ENCODE measurements at regions not wholly inside any gene's neighbourhood (a gene's known extent, or its start where the extent isn't known, plus 50 kb on each side); places are given as distances from the start of the nearest gene placed in this dataset.

- H3K4me1 ChIP-seq (ENCODE audit: control insufficient read depth in 1 of 2, insufficient read depth in 2 of 2, low read length in 2 of 2) = no peaks in the 10 kb centered on the region
- Mint-ChIP-seq H3K36me3 (no peaks in the 10 kb centered on the region), H3K4me1 (no peaks in the 10 kb centered on the region), H3K9me3 (peaks cover 0 to 5% (median 0%) of the 10 kb centered on the region in 7 donors), H3K4me3 (no peak overlapping the region), H3K27ac (no peak overlapping the region), H3K27me3 (ENCODE audit: low read depth in 3 of 3) (peaks cover 0 to 2% (median 0%) of the 10 kb centered on the region in 3 donors)
- H3K27ac ChIP-seq (ENCODE audit: low read depth in 1 of 2, low read length in 2 of 2) = no peak overlapping the region
- no peak for DNase-seq
- H3K9me3 ChIP-seq (replicated peaks in 1 of 2; ENCODE audit: control insufficient read depth in 1 of 2, insufficient read depth in 1 of 2, low read length in 2 of 2) = no peaks in the 10 kb centered on the region
- no peaks in the 10 kb centered on the region for H3K27me3 ChIP-seq (ENCODE audit: control insufficient read depth in 2 of 2, insufficient read depth in 2 of 2, low read length in 2 of 2)
- no CpG with 5 or more reads among the region's 3 CpGs for WGBS (ENCODE audit: insufficient coverage)
- intact Hi-C loops (cut with micrococcal nuclease) = no loop called here
- H3K36me3 ChIP-seq (replicated peaks in 1 of 2; ENCODE audit: control insufficient read depth in 1 of 2, insufficient read depth in 2 of 2, low read length in 2 of 2) = no peaks in the 10 kb centered on the region
- H3K79me2 ChIP-seq (ENCODE audit: insufficient read depth, low read length) = no peaks in the 10 kb centered on the region
- TF ChIP-seq CTCF (IDR thresholded peaks at IDR 0.05) = no peak
- H4K20me1 ChIP-seq (ENCODE audit: insufficient read depth, low read length) = no peaks in the 10 kb centered on the region
- no peak overlapping the region for H3K4me3 ChIP-seq (replicated peaks in 1 of 3; ENCODE audit: low read depth in 2 of 3, low read length in 3 of 3)
- no peak overlapping the region for H3K4me2 ChIP-seq (replicated peaks; ENCODE audit: extremely low read depth, low read length, poor library complexity, severe bottlenecking)
- H2AFZ ChIP-seq (ENCODE audit: insufficient read depth, low read depth, low read length, poor library complexity, severe bottlenecking) = no peak overlapping the region
- no peak overlapping the region for H3K9ac ChIP-seq (ENCODE audit: insufficient read depth, low read length, poor library complexity, severe bottlenecking)
Observed at GRCh38 chrX:116226665-116227484, 56.3 kb downstream of the AGTR2 start.

- Mint-ChIP-seq H3K9me3 (no peaks in the 10 kb centered on the region), H3K4me1 (no peaks in the 10 kb centered on the region), H3K4me3 (no peak overlapping the region), H3K36me3 (no peaks in the 10 kb centered on the region), H3K27me3 (ENCODE audit: low read depth in 3 of 3) (peaks cover 0 to 1% (median 0%) of the 10 kb centered on the region in 3 donors), H3K27ac (no peak overlapping the region)
- Histone ChIP-seq H3K79me2 (ENCODE audit: insufficient read depth, low read length) (no peaks in the 10 kb centered on the region), H3K27me3 (ENCODE audit: control insufficient read depth in 2 of 2, insufficient read depth in 2 of 2, low read length in 2 of 2) (no peaks in the 10 kb centered on the region), H3K36me3 (replicated peaks in 1 of 2; ENCODE audit: control insufficient read depth in 1 of 2, insufficient read depth in 2 of 2, low read length in 2 of 2) (no peaks in the 10 kb centered on the region), H3K4me3 (replicated peaks in 1 of 3; ENCODE audit: low read depth in 2 of 3, low read length in 3 of 3) (no peak overlapping the region), H3K27ac (ENCODE audit: low read depth in 1 of 2, low read length in 2 of 2) (no peak overlapping the region), H3K9ac (ENCODE audit: insufficient read depth, low read length, poor library complexity, severe bottlenecking) (no peak overlapping the region), H3K9me3 (replicated peaks in 1 of 2; ENCODE audit: control insufficient read depth in 1 of 2, insufficient read depth in 1 of 2, low read length in 2 of 2) (no peaks in the 10 kb centered on the region), H4K20me1 (ENCODE audit: insufficient read depth, low read length) (no peaks in the 10 kb centered on the region), H2AFZ (ENCODE audit: insufficient read depth, low read depth, low read length, poor library complexity, severe bottlenecking) (no peak overlapping the region), H3K4me2 (replicated peaks; ENCODE audit: extremely low read depth, low read length, poor library complexity, severe bottlenecking) (no peak overlapping the region), H3K4me1 (ENCODE audit: control insufficient read depth in 1 of 2, insufficient read depth in 2 of 2, low read length in 2 of 2) (no peaks in the 10 kb centered on the region)
- intact Hi-C loops (cut with micrococcal nuclease) = no loop called here
- no peak for TF ChIP-seq CTCF (IDR thresholded peaks at IDR 0.05)
- no peak for DNase-seq
- WGBS (ENCODE audit: insufficient coverage) = no CpG with 5 or more reads among the region's 4 CpGs
Observed at GRCh38 chrX:116230130-116230898, 59.8 kb downstream of the AGTR2 start.

Measured in CD14-positive monocyte (primary cell).